ENCODE measurements at regions not wholly inside any gene's neighbourhood (a gene's known extent, or its start where the extent isn't known, plus 50 kb on each side); places are given as distances from the start of the nearest gene placed in this dataset.

- H2BK5ac ChIP-seq (ENCODE audit: low read length) = no peak overlapping the region
- no peak overlapping the region for H3K4me3 ChIP-seq (ENCODE audit: low read length in 2 of 2)
- H2BK12ac ChIP-seq (ENCODE audit: low read length) = no peak overlapping the region
- H3K36me3 ChIP-seq (replicated peaks in 1 of 2; ENCODE audit: control insufficient read depth in 2 of 2, insufficient read depth in 2 of 2, low read length in 2 of 2) = no peaks in the 10 kb centered on the region
- H3K27ac ChIP-seq (replicated peaks; ENCODE audit: low read length) = no peak overlapping the region
- peaks cover 0 to 2% of the 10 kb centered on the region in 2 donors for H3K9me3 ChIP-seq (replicated peaks in 1 of 2; ENCODE audit: control insufficient read depth in 2 of 2, insufficient read depth in 1 of 2, low read depth in 1 of 2, low read length in 2 of 2)
- H3K23ac ChIP-seq (ENCODE audit: low read depth, low read length, poor library complexity) = no peak overlapping the region
- no peak overlapping the region for H2AFZ ChIP-seq (ENCODE audit: low read length)
- H3K4me2 ChIP-seq (ENCODE audit: insufficient read depth, low read length, poor library complexity, severe bottlenecking) = no peak overlapping the region
- H3K4me1 ChIP-seq (ENCODE audit: control insufficient read depth in 2 of 2, insufficient read depth in 1 of 2, low read depth in 1 of 2, low read length in 2 of 2) = no peaks in the 10 kb centered on the region
- H2AK5ac ChIP-seq (ENCODE audit: low read depth, low read length) = no peak overlapping the region
- no peaks in the 10 kb centered on the region for H3K79me1 ChIP-seq (ENCODE audit: low read depth, low read length)
- no peaks in the 10 kb centered on the region for H3K27me3 ChIP-seq (ENCODE audit: control insufficient read depth in 3 of 3, insufficient read depth in 3 of 3, low read depth in 1 of 3, low read length in 3 of 3)
- H2BK120ac ChIP-seq (ENCODE audit: low read depth, low read length) = no peak overlapping the region
- H3K4ac ChIP-seq (ENCODE audit: low read length) = no peak overlapping the region
- no peak overlapping the region for H2BK15ac ChIP-seq (ENCODE audit: low read length)
- H4K8ac ChIP-seq (ENCODE audit: low read depth, low read length) = no peak overlapping the region
- DNase-seq (ENCODE audit: low spot score) = no peak
- no peak overlapping the region for H3K14ac ChIP-seq (ENCODE audit: low read length)
- WGBS, 2 donors (ENCODE audit: extremely low coverage in 2 of 2, insufficient read length in 2 of 2, insufficient replicate concordance in 1 of 2) = no CpG with 5 or more reads among the region's 5 CpGs
- H3K9ac ChIP-seq (ENCODE audit: low read depth, low read length, poor library complexity) = no peak overlapping the region
- no peak overlapping the region for H3K18ac ChIP-seq (ENCODE audit: low read length)
- H4K91ac ChIP-seq (ENCODE audit: low read depth, low read length, poor library complexity) = no peak overlapping the region
These were observed 170.0 kb downstream of the ETAA1 start for GRCh38 chr2:67566958-67567635.

DNA sequence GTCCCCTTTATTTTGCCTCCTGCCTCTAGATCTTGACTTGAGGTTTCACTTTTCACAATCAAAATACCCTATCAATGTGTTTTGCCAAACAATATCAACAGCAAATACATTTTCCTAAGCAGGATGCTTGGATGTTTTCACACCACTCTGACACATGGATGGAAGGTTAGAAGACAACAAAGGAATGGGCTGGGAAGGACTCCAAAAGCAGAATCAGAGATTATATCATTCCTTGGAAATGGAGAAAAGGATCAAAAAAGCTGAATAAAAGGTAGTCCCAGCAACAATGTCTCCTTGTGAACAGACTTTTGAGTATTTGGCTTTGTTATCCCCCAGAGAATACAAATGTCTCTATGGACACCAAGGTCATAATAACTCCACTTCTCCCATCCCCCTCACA, 170.8 kb downstream of the ETAA1 start:
- Histone ChIP-seq H2AFZ (ENCODE audit: low read length) (no peak overlapping the region), H3K4me3 (ENCODE audit: low read length in 2 of 2) (no peak overlapping the region), H2BK15ac (ENCODE audit: low read length) (no peak overlapping the region), H2BK120ac (ENCODE audit: low read depth, low read length) (no peak overlapping the region), H4K8ac (ENCODE audit: low read depth, low read length) (no peak overlapping the region), H3K27me3 (ENCODE audit: control insufficient read depth in 3 of 3, insufficient read depth in 3 of 3, low read depth in 1 of 3, low read length in 3 of 3) (no peaks in the 10 kb centered on the region), H3K9ac (ENCODE audit: low read depth, low read length, poor library complexity) (no peak overlapping the region), H3K23ac (ENCODE audit: low read depth, low read length, poor library complexity) (no peak overlapping the region), H2BK5ac (ENCODE audit: low read length) (no peak overlapping the region), H3K4me1 (ENCODE audit: control insufficient read depth in 2 of 2, insufficient read depth in 1 of 2, low read depth in 1 of 2, low read length in 2 of 2) (no peaks in the 10 kb centered on the region), H4K91ac (ENCODE audit: low read depth, low read length, poor library complexity) (no peak overlapping the region), H3K4me2 (ENCODE audit: insufficient read depth, low read length, poor library complexity, severe bottlenecking) (no peak overlapping the region), H3K27ac (replicated peaks; ENCODE audit: low read length) (no peak overlapping the region), H3K9me3 (replicated peaks in 1 of 2; ENCODE audit: control insufficient read depth in 2 of 2, insufficient read depth in 1 of 2, low read depth in 1 of 2, low read length in 2 of 2) (peaks cover 0 to 2% of the 10 kb centered on the region in 2 donors), H2AK5ac (ENCODE audit: low read depth, low read length) (no peak overlapping the region), H3K36me3 (replicated peaks in 1 of 2; ENCODE audit: control insufficient read depth in 2 of 2, insufficient read depth in 2 of 2, low read length in 2 of 2) (no peaks in the 10 kb centered on the region), H3K79me1 (ENCODE audit: low read depth, low read length) (no peaks in the 10 kb centered on the region), H3K14ac (ENCODE audit: low read length) (no peak overlapping the region), H3K4ac (ENCODE audit: low read length) (no peak overlapping the region), H2BK12ac (ENCODE audit: low read length) (no peak overlapping the region), H3K18ac (ENCODE audit: low read length) (no peak overlapping the region)
- no peak for DNase-seq (ENCODE audit: low spot score)

GRCh38 chr2:67570611-67571010, 173.5 kb downstream of the ETAA1 start:
- no peak overlapping the region for H3K14ac ChIP-seq (ENCODE audit: low read length)
- no peak overlapping the region for H3K18ac ChIP-seq (ENCODE audit: low read length)

GRCh38 chr2:67571785-67572718, 174.9 kb downstream of the ETAA1 start:
- no peaks in the 10 kb centered on the region for H3K9me3 ChIP-seq (replicated peaks in 1 of 2; ENCODE audit: control insufficient read depth in 2 of 2, insufficient read depth in 1 of 2, low read depth in 1 of 2, low read length in 2 of 2)
- no peaks in the 10 kb centered on the region for H3K27me3 ChIP-seq (ENCODE audit: control insufficient read depth in 3 of 3, insufficient read depth in 3 of 3, low read depth in 1 of 3, low read length in 3 of 3)
- no peak overlapping the region for H3K4ac ChIP-seq (ENCODE audit: low read length)
- H3K23ac ChIP-seq (ENCODE audit: low read depth, low read length, poor library complexity) = no peak overlapping the region
- no peak overlapping the region for H3K18ac ChIP-seq (ENCODE audit: low read length)
- no peak overlapping the region for H3K27ac ChIP-seq (replicated peaks; ENCODE audit: low read length)
- no peak for DNase-seq (ENCODE audit: low spot score)
- no peaks in the 10 kb centered on the region for H3K4me1 ChIP-seq (ENCODE audit: control insufficient read depth in 2 of 2, insufficient read depth in 1 of 2, low read depth in 1 of 2, low read length in 2 of 2)
- H2AFZ ChIP-seq (ENCODE audit: low read length) = no peak overlapping the region
- H3K14ac ChIP-seq (ENCODE audit: low read length) = no peak overlapping the region
- H2AK5ac ChIP-seq (ENCODE audit: low read depth, low read length) = no peak overlapping the region
- H2BK15ac ChIP-seq (ENCODE audit: low read length) = no peak overlapping the region
- H2BK120ac ChIP-seq (ENCODE audit: low read depth, low read length) = no peak overlapping the region
- no peak overlapping the region for H2BK5ac ChIP-seq (ENCODE audit: low read length)
- no peak overlapping the region for H3K4me2 ChIP-seq (ENCODE audit: insufficient read depth, low read length, poor library complexity, severe bottlenecking)
- H2BK12ac ChIP-seq (ENCODE audit: low read length) = no peak overlapping the region
- H3K9ac ChIP-seq (ENCODE audit: low read depth, low read length, poor library complexity) = no peak overlapping the region
- H3K4me3 ChIP-seq (ENCODE audit: low read length in 2 of 2) = no peak overlapping the region
- H4K91ac ChIP-seq (ENCODE audit: low read depth, low read length, poor library complexity) = no peak overlapping the region
- H3K79me1 ChIP-seq (ENCODE audit: low read depth, low read length) = no peaks in the 10 kb centered on the region
- H4K8ac ChIP-seq (ENCODE audit: low read depth, low read length) = no peak overlapping the region
- no peaks in the 10 kb centered on the region for H3K36me3 ChIP-seq (replicated peaks in 1 of 2; ENCODE audit: control insufficient read depth in 2 of 2, insufficient read depth in 2 of 2, low read length in 2 of 2)

More at GRCh38 chr2:67570611-67571010, 173.5 kb downstream of the ETAA1 start:
- Histone ChIP-seq H3K4me2 (ENCODE audit: insufficient read depth, low read length, poor library complexity, severe bottlenecking) (no peak overlapping the region), H2BK15ac (ENCODE audit: low read length) (no peak overlapping the region), H2AFZ (ENCODE audit: low read length) (no peak overlapping the region), H3K36me3 (replicated peaks in 1 of 2; ENCODE audit: control insufficient read depth in 2 of 2, insufficient read depth in 2 of 2, low read length in 2 of 2) (no peaks in the 10 kb centered on the region), H3K4me3 (ENCODE audit: low read length in 2 of 2) (no peak overlapping the region), H3K4me1 (ENCODE audit: control insufficient read depth in 2 of 2, insufficient read depth in 1 of 2, low read depth in 1 of 2, low read length in 2 of 2) (no peaks in the 10 kb centered on the region), H2BK12ac (ENCODE audit: low read length) (no peak overlapping the region), H2BK5ac (ENCODE audit: low read length) (no peak overlapping the region), H3K9ac (ENCODE audit: low read depth, low read length, poor library complexity) (no peak overlapping the region), H4K8ac (ENCODE audit: low read depth, low read length) (no peak overlapping the region), H3K27me3 (ENCODE audit: control insufficient read depth in 3 of 3, insufficient read depth in 3 of 3, low read depth in 1 of 3, low read length in 3 of 3) (no peaks in the 10 kb centered on the region), H3K9me3 (replicated peaks in 1 of 2; ENCODE audit: control insufficient read depth in 2 of 2, insufficient read depth in 1 of 2, low read depth in 1 of 2, low read length in 2 of 2) (peaks cover 0 to 2% of the 10 kb centered on the region in 2 donors), H2BK120ac (ENCODE audit: low read depth, low read length) (no peak overlapping the region), H3K27ac (replicated peaks; ENCODE audit: low read length) (no peak overlapping the region), H3K23ac (ENCODE audit: low read depth, low read length, poor library complexity) (no peak overlapping the region), H4K91ac (ENCODE audit: low read depth, low read length, poor library complexity) (no peak overlapping the region), H3K4ac (ENCODE audit: low read length) (no peak overlapping the region), H2AK5ac (ENCODE audit: low read depth, low read length) (no peak overlapping the region), H3K79me1 (ENCODE audit: low read depth, low read length) (no peaks in the 10 kb centered on the region)
- no CpG with 5 or more reads among the region's 2 CpGs for WGBS, 2 donors (ENCODE audit: extremely low coverage in 2 of 2, insufficient read length in 2 of 2, insufficient replicate concordance in 1 of 2)
- no peak for DNase-seq (ENCODE audit: low spot score)
